Glomerular visceral epithelial cell (primary cell): ENCODE measurements at regions not wholly inside any gene's neighbourhood (a gene's known extent, or its start where the extent isn't known, plus 50 kb on each side); places are given as distances from the start of the nearest gene placed in this dataset.

Source experiments
- DNase-seq: peaks from one replicate; pipeline ENCODE4 v3.0.0-alpha.2; 2016; ENCODE audit errors: extremely low spot score

GRCh38 chr2:156695595-156695994, 259.4 kb downstream of the GPD2 start:
- DNase-seq, result no peak

DNA sequence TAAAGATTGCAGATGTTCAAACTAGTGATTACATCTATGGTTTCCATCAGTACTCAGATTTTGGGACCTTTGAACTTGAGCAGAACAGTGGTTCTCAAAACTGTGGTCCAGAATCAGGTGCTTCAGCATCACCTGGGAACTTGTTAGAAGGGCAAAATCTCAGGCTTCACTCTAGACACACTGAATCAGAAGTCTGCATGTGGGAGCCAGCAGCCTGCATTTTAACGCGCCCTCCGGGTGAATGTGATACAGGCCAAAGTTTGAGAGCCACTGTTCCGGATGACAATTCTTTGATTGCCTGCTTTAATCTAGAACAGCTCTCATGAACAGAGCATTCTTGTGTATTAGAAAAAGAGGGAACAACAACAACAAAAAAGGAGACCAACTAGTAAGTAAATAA, 261.7 kb downstream of the GPD2 start:
- no peak for DNase-seq

- no peak for DNase-seq
These were observed 264.5 kb downstream of the GPD2 start for GRCh38 chr2:156700681-156701080.

- DNase-seq, result no peak
These were observed 266.4 kb downstream of the GPD2 start for GRCh38 chr2:156702541-156702940.

GRCh38 chr2:156703642-156704041, 267.5 kb downstream of the GPD2 start:
- no peak for DNase-seq

GRCh38 chr2:156704132-156704531, 268.0 kb downstream of the GPD2 start:
- DNase-seq, result no peak

- DNase-seq, result no peak
These were observed 268.4 kb downstream of the GPD2 start for GRCh38 chr2:156704617-156705016.

GRCh38 chr2:156706576-156706975, 270.4 kb downstream of the GPD2 start:
- no peak for DNase-seq

DNA sequence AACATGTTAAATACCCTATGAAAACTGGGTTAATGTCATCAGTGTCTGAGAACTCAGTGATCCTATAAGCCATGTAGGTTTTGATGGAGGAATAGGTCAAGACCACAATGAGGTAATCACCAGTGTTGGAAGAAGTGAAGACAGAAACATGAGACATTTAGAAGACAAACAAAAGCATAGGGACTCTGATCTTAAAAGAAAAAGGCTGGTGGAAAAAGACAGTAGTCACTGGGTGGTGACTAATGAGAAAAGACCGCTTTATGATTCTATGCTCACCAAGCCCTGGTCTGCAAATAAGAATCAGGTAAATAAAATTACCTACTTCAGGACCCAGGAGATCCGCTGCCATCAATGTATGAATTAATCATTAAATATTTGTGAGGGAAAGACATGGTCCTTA, 271.9 kb downstream of the GPD2 start:
- DNase-seq, result no peak

- no peak for DNase-seq
These were observed 272.9 kb downstream of the GPD2 start for GRCh38 chr2:156709091-156709490.

- no peak for DNase-seq
These were observed 282.9 kb downstream of the GPD2 start for GRCh38 chr2:156719036-156719435.

- DNase-seq, result no peak
These were observed 291.7 kb downstream of the GPD2 start for GRCh38 chr2:156727867-156728266.

GRCh38 chr2:156728328-156728727, 292.1 kb downstream of the GPD2 start:
- DNase-seq, result no peak

DNA sequence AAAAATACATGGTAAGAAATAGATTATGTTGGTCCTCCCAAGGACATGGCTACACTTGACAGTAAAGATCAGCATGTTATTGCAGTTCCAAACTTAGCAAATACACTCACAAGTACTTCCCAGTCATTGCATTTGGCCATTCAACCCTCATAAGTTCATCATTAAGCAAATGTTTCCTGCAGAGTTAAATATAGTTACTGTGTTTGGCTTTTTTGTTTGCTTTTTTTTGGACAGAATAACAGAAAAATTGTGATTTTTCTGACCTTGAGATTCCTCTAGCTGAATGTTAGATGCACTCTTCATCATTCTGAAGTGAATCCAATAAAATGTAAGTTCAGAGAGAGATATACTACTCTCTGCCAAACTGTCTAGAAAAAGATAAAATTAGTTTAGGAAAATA, 295.3 kb downstream of the GPD2 start:
- no peak for DNase-seq

GRCh38 chr2:156736950-156737349, 300.8 kb downstream of the GPD2 start:
- DNase-seq, result no peak

DNA sequence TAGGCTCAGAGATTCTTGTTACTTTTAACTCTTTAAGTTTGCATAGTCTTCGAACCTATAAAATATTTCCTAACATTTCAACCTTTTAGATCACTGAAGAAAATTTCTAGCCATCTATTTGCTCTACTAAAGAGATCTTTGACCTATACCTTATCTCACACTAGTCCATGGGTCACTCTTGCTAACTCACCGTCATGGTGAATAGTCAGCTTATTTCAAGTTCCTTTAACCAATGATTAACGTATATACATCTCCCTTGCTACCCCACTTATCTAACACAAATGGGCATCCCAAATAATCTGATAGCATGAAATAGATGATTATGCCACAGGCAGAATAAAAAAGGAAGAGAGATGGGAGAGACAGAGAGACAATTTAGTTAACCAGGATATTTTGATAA, 303.1 kb downstream of the GPD2 start:
- no peak for DNase-seq

DNA sequence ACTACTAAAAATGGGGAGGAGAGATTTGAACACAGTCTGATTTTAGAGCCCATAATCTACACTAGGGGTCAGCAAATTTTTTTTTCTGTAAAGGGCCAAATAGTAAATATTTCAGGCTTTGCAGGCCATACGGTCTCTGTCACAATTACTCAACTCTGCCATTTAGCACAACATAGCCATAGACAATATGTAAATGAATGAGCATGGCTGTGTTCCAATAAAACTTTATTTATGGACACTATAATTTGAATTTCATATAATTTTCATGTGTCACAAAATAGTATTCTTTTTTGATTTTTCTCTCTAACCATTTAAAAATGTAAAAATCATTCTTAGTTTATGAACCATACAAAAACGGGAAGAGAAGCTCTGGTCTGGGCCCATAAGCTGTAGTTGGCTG, 309.4 kb downstream of the GPD2 start:
- DNase-seq, result no peak

DNA sequence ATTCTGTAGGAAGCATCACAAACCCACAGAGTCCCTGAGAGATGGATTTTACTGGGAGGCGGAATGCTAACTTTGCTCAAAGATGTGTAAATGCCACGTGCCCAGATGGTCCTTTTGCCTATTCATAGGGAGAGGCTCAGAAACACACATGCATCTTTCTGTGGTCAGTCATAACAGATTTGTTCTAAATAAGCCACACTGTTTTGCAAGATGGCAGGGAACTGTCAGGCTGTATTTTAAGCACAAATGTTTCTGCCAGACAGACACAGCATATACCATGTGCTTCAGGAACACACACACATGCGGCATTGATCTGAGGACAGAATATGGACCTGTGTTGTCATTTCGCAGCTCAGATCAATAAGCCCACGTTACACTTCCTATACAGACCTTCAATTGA, 312.0 kb downstream of the GPD2 start:
- DNase-seq, result no peak

GRCh38 chr2:156752042-156752441, 315.9 kb downstream of the GPD2 start:
- no peak for DNase-seq

- no peak for DNase-seq
These were observed 317.6 kb downstream of the GPD2 start for GRCh38 chr2:156753766-156754165.

DNA sequence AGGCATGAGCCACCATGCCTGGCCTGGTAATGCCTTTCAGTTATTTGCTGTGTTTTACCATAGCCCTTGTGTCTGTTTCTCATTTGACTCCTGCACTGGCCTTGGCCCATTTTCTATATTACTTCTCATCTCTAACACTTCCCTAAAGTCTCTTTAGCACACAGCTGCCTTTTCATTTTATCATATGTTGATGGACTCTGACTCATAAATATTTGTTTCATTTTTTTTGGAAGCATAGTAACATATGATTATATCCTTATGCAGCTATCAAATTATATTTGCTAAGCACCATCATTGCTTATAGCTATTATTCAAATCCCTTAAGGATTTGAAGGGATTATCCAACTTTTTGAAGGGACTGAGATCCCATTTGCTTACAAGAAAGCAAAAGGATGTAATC, 320.3 kb downstream of the GPD2 start:
- no peak for DNase-seq

DNA sequence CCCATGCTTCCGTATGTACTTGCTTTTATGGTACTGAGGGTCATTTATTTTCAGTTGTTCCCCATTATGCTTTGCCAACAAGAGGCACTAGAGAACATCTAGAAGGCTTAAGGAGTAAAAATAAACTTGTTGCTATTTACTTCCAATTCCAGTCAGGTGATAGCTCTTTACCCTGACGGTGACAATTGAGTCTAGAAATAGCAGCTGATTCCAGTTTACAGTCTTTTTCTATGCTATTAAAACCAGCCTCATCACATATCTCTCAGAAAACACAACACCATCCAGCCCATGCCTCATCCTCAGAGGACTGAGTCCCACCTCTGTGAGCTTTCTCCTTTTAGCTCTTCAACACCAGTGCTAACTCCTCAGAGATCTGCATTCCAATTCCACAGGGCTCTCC, 327.0 kb downstream of the GPD2 start:
- no peak for DNase-seq

GRCh38 chr2:156765043-156765442, 328.9 kb downstream of the GPD2 start:
- DNase-seq, result no peak

DNA sequence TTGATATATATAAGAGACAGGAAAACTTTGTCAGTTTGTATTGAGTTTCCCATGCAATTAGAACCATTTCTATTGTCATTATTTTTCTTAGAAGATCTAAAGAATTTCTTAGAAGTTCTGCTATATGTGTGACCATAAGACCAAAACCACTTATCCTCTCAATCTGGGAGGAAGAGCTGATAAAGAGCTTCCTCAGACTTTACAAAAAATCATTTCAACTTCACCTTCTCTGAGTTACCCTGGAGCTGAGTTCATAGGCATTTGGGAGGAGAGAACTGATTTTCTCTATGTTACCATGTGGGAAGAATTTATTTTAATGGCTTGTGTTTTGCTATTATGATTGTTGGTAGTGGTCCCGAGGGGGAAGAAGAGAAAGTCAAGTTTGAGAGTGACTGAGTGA, 329.3 kb downstream of the GPD2 start:
- DNase-seq, result no peak

GRCh38 chr2:156769802-156770201, 333.6 kb downstream of the GPD2 start:
- DNase-seq, result no peak
